Stimulated activated CD4-positive, alpha-beta T cell treated with anti-CD3 and anti-CD28 coated beads, Interleukin-4, amount 100 ng/mL, for 48 hours (primary cell): ENCODE measurements at regions not wholly inside any gene's neighbourhood (a gene's known extent, or its start where the extent isn't known, plus 50 kb on each side); places are given as distances from the start of the nearest gene placed in this dataset.
A peak's percentile ranks its signal among the peaks of the same experiment; 100 is the strongest.

Experiments used
- DNase-seq, 2 donors: peaks; one replicate each; pipeline ENCODE4 v3.0.0-alpha.2; 2020; ENCODE audit warnings: low read depth in 2 of 2

DNA sequence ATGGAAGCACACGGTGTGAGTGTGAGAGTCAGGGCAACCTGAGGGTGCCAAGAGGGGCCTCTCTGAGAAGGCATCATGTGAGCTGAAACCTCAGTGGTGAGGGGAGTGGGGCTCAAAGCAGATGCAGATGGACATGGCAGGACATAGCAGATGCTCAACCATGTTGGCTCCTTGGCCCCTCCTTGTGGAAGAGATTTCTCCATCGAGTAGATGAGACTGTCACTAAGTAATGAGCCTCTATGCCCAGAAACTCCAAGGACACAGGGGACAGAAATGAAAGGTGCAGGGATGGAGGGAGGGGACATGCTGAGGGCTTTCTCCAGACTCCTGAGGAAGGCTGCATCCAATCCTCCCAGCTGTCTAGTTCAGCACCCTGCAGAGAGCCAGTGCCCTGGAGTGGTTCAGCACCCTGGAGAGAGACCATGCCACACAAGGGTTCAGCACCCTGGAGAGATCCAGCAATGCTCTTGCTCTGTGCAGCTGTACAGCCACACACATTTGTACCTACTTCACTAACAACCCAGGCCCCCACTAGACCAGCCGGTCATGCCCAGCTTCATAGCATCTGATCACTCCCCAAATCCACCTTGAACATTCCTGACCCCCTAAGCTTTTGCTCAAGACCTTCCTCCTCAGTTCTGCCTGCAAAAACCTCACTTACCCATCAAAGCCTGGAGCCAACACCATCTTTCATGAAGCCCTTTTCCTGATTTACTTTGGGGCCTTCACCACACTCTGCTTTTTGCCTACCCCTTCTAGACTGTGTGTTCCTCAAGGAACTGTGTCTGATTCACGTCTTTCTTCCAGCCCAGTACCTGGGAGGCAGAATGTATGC, 252.0 kb downstream of the CTTN start:
- peak; percentile 36 to 43 for DNase-seq

DNA sequence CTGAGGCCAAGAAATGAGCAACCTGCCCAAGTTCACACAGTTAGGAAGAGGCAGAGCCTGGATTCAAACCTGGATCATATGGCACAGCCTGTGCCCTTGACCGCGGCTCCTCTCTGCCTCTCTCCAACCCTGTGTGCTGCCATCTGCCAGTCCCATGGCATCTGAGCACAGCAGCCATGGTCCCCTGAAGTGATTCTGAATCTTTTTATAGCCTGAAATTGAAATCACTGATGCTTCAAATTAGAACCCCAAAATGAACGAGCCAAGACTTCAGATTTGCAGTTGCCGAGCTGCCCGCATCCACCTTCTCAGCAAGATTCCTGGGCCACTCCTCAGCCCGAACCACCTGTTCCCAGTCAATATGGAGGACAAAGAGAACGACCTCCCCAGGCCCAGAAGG, 252.7 kb downstream of the CTTN start:
- DNase-seq: no peak

DNA sequence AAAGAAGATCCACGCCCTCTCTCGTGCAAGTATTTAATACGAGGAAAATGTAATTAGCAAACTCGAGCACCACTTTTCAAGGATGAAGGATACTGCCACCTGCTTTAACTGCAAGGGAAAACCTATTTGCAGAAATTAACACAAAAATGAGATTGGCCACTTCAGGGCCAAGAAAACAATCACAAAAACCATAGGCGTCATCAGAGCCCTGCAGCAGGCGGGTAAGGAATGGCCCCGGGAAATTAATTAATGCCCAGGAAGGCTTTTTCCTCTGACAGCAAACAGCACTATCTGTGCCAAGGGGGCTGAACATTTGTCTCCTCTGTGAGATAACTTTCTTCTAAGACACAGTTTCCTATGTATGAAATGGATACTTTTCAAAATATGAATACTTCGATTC, 255.7 kb downstream of the CTTN start:
- DNase-seq: no peak

DNA sequence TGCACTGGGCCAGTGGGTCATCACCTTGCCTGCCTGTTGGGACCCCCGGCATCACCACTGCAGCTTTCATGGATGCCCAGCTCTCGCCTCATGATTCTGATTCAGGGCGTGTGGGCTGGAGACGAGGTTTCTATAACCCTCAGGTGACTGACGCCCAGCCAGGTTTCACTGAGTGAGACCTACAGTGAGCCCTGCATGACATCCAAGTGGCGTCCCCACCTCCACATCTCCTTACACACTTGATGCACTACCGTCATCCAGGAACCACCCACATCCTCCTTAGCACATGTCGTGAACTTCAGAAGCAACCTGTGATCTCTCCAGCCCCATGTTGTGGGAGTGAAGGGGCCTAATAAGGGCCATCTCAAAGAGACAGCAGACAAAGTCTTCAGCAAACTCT, 257.5 kb downstream of the CTTN start:
- no peak for DNase-seq

DNA sequence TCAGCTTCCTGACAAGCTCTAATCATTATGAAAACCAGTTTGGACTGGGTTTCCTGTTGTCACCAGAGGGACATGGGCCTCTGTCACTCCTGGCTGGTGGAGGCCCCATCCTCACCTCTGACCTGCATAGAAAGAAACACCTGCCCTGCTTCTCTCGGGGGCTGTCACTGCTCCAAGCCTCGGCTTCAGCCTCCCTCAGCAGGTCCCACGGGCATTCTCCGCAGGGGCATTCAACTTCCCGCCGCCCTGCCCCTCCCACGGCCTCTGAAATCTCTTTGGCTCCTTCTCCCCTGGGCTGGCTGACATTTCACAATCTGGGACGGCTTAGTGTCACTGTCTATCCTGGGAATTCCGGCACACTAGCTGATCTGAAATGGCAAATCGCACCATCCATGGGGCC, 257.9 kb downstream of the CTTN start:
- no peak for DNase-seq

DNA sequence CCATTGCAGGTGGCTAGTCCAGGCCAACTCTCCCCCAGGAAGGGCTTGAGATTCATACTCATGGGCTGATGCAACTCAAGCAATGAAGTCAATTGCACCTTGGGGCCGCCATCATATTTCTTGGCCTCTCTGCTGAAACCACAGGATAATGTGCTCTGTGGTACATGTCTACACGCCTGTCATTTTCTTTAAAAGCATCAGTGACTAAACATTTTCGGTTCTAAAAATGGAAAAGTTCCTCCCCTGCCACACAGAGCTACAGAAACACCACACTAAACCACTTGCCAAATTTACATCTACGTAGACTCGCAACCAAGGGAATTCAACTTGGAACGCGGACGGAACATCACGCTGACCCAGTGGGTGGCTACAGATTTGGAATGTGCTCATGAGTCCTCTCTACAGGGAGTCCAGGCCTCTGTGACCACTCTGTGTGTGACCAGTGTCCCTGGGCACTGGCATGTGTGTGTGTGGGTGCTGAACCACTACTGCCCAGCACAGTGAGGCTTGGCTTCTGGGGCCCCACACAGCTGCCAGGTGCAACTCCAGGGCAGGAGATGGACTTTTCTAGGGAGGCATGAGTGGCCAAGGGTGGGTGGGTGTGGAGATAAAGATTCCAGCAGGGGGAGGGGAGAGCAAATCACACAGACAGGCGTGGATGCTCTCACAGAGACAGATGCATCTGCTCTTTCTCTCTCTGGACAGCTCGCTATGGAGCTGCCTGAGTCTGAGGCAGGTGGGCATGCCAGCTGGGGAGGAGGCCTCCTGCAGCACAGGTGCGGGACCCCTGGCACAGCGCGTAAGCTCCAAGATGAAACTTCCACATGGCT, 261.9 kb downstream of the CTTN start:
- DNase-seq: no peak

DNA sequence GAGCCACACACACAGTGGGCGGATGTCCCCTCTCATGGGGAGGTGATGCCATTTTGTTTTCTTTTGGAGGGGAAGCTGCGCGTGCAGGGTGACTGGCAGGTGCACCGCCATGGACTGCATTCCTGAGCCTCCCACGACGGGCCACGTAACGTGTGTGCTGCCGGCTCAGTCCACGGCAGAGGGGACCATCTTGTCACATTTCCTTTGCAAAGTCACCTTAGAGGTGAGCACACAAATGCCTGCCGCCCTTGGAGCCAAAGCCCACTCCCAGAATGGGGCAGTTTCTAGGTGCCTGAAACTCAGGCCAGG, 262.5 kb downstream of the CTTN start:
- no peak for DNase-seq

DNA sequence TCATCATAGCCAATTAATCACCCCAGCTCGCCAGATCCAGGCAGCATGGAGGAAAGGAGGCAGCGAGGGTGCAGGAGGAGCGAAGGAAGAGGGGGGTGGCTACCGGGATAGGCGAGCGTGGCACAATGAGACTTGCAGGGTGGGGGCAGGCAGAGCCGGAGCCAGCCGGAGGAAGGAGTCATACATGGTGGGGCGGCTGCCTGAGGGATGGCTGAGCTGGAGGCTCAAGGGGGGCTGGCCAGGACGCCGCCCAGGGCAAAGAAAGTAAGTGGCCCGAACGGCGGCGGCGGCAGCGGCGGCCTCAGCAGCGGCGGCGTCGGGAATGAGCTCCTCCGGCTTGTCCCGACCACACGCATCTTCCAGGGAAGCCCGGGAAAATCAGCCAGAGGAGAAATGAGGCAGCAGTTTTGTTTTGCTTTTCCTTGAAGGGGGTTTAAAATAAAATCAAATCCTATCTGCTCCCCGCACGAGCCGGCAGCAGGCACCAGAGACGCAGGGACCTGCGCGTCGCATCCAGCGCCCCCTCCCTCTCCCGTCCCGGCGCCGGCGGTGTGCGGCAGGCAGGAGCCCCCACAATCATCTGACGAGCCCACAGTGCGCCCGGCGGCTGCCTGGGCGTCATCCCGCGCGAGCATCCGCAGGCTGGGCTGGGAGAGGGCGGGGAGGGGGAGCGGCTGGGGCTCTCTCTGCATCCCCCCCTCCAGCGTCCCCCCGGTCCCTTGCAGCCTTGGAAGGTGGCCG, 263.6 kb downstream of the CTTN start:
- no peak for DNase-seq

DNA sequence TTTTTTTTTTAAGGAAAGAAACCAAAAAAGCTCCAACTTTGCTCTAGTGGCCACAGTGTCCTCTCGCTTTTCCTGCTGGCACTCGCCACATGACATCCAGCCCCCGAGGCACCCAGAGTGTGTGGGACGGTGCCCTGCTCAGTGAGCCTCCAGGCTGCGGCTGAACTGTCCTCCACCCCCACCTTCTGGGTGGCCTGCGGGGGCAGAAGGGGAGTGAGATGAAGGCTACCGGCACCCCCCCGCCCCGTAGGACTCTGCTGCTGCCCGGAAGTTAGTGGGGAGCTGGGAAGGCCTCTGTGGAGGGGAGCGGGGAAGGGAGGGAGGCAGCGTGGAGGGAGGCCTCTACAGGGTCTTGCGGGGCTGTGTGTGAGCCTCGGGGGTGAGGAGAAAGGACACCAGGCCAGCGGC, 264.4 kb downstream of the CTTN start:
- DNase-seq: no peak

DNA sequence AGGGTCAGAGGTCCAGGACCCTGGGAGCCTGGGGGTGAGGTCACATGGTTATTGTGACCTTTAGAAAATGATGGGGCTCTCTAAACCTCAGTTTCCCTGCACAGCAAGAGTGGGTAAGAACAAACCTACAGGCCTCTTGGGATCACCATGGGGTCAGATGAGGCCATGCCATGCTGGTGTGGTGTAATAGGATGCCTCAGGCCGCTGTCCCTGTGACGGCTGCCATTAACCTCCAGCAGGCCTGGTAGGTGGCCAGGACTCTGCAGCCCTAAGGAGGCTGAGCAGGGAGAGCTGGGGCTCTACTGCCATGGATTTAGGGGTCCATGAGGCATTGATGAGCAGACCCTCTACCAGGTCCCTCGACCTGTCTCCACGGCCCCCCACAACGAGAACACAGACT, 265.5 kb downstream of the CTTN start:
- no peak for DNase-seq

DNA sequence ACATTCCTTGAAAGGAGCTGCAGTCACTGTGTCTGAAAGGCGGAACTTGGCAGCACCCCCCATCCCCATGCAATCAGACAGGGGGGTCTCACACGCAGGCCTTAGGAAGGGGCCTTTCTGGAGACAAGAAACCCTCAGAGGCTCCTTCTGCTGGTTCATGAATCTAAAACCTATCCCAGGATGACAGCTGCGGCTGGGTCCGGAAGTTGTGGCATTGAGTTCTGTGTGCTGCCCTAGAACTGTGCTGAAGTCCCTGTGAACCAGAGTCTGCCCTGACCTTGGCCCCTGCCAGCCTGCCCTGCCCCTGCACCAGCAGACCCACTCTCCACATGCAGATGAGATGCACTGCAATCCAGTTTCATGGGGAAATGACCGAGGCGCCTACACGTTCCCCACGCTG, 268.0 kb downstream of the CTTN start:
- DNase-seq: no peak

DNA sequence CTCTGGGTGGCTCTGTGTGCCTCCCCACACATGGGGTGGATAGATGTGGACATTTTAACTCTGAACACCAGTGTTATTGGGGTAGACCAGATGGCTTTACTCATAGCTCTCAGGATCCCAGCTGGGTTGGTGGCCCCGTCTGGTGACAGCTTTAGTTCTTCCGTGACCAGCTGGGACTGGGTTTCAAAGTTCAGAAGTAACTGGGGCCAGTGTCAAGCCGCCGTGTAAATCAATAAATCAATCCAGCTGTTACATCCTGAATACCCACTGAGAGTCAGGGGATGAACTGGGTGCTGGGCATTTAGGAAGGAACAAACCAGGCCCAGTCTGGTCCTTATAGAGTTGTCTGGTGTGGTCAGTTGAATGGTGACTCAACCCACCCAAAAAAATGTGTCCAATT, 269.4 kb downstream of the CTTN start:
- no peak for DNase-seq

DNA sequence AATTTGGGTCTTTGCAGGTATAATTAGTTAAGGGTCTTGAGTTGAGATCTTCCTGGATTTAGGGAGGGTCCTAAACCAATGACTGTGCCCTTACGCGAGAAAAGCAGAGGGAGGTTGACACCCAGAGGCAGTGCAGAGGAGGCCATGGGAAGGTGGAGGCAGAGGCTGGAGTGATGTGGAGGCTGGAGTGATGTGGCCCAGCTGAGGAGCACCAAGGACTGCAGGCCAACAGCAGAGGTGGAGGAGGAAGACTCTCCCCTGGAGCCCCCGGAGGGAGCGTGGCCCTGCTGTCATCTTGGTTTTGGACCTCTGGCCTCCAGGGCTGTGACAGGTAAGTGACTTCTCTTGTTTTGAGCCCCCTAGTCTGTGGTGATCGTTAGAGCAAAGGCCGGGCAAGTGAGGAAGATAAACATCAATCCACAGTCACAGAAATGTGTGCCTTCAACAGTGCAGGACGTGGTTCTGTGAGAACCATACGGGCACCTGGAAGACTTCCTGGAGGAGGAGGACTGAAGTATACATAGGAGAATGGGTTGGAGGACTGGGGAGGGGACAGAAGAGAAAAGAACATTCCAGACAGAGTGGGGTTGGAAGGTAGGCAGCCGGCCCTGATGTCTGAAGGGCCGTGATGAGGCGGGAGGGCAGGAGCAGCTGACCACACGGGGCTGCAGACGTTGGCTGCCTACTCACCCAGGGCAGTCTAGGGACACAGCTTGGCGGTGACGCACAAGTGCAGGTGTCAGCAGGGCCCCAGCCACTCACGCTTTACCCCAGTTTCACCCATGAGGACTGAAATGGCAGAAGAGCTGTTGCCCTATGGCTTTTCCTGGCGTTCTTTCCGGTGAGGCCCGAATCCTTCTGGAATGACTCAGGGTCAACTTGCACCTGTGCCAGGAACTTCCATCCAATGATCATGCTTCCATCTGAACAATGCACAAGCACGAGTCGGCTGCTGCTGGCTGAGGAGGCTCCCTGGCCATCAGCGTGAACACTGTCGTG, 270.2 kb downstream of the CTTN start:
- no peak for DNase-seq

DNA sequence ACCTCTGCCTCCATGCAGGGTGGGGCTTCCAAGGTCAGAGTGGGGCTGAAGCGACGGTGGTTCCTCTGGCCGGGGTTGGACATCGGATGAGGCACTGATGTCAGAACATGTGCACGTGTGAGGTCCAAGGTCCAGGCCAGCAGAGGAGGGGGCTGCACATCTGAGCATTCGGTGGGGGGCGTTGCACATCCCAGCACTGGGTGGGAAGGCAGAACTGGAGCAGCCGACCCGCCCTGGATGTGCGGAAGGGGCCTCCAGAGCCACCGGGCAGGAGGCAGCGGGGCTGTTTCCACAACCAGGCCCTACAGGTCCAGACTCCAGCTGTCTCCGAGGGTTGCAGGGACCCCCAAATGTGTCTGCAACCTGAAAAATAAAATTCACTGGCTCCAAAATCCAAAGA, 271.0 kb downstream of the CTTN start:
- no peak for DNase-seq

DNA sequence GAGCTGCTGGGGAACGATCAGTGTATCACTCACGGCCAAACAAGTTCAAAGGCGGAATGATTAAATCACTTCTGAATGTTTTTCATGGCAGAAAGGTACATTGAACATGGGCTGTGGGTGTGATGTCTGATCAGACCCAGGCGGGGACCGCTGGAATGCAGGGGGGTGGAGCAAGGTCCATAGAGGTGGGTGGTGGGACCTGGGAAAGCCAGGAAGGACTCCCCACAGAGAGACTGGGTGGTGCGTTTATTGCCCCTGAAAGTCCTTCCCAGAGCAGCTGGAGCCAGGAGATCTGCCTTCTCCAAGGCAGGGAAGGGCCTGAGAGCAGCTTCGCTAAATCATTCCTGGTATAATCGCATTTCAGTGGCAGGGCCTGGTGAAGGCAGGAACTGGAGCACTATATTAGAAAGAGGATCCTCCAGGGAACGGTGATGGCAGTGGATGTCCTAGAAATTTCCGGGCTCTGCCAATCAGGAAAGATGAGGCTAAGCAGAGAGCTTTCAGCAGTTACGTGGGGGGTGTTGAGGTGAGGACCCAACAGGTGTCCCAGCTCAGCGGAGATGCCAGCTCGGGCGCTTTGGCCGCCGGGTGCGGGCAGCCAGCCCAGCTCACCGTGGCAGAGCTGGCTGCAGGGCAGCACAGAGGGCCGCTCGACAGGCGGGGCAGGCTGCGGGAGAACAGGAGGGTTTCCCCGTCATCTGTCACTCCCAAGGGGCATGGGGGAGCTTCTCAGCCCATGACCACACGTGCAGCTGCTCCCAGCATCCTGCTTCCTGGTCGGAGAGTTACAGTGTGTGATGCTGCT, 271.7 kb downstream of the CTTN start:
- no peak for DNase-seq

DNA sequence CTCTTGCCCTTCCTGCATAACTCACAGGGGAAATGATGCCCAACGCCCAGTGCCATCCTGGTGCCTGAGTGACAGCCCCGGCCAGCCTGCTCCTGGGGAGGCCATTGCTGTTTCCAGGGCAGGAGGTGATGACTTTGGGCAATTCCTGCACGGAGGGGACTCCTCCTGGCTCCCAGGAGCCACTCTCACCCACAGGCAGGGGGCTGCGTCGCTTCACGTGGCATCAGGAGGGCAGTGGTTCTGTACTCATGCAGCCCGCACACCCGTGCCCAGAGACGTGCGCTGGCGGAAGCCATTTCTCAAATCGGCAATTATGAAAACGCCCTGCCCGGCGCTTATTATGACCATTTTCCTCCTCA, 272.3 kb downstream of the CTTN start:
- DNase-seq: no peak

DNA sequence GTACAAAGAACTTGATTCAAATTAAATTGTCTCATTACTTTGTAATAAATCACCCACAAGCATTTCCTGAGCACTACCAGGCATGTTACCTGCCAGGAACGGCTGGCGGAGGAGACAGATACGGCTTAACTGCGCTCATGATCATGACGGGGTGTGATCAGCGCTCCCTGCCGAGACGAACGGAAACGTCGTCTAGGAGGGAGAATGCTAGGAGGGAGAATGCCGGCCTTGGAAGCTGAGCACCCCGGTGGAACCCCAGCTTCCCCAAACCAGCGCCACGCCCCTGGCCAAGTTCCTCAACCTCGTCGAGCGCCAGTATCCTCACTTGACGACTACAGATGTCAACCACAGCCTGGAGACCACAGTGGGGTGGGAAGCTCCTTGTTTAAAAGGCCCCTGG, 272.8 kb downstream of the CTTN start:
- DNase-seq: no peak

DNA sequence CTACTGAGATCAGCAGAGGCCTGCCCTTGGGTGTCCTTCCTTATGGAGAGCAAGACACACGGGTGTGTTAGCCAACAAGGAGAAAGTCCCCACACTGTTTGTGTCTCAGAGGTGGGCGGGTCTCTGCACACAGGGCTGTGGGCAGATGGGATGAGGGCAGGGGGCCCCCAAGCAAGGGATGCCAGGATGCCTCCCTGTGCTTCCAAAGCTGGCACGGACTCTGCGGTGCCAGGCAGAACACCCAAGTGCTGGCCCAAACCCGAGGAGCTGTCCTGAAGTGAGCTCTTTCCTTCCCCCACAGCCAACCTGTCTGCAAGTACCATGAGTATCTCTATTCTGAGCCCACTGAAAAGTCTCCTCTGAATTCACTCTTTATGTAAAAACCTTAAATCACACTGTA, 273.3 kb downstream of the CTTN start:
- no peak for DNase-seq

DNA sequence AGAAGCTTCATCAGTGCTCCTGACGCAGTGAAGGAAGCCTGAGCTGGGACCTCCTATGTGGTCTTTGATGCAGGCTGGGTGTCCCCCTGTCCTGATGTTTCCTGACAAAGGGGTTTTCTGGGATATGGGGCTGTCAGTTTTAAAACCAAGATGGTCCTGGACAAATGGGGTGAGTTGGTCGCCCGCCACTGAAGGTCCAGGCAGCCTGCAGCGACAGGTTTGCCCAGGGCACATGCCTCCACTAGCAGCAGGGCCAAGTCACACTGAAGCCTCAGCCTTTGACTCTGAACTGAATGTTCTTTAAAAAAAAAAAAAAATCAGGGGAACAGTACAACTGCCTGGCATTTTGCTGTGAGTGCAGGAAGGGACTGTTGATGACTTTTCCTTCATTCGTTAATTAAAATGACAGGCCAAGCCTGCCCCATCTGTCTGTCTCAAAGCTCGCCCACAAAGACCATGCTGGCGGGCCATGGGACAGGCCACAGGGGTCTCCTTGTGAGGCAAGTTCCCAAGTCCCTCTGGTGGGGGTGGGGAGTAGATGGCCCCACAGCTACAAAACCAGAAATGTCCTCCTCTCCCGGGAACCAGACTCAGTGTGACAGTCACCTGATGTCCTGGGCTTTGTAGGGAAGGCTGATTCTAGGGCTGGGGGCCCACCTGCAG, 274.8 kb downstream of the CTTN start:
- no peak for DNase-seq

DNA sequence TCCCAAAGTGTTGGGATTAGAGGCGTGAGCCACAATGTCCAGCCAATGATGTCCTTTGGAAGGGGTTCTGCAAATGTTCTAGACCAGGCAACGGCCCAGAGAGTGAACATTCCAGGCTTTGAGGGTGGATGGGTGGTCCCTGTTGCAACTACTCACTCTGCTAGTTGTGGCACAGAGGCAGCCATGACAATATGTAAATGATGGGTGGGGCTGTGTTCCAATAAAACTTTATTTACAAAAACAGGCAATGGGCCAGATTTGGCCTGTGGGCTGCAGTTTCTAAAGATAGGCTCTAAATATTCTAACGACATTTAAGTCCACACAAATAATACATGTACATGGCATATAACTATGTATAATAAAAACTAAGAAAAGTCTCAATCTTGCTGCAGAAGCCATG, 276.3 kb downstream of the CTTN start:
- no peak for DNase-seq
